GM12878 (cell line): ENCODE measurements at regions not wholly inside any gene's neighbourhood (a gene's known extent, or its start where the extent isn't known, plus 50 kb on each side); places are given as distances from the start of the nearest gene placed in this dataset.

Experiments
- ATAC-seq: fragments of 200-7000 bp; cut with Tn5 transposase; 3 replicates; pipeline ENCODE4 v1.9.1; 2020; ENCODE audit warnings: mild to moderate bottlenecking, moderate library complexity
- BruUV-seq: library from RNA; stranded (reverse); fragments of 400-500 nt; replicated peaks from 2 replicates; lab custom pipeline; 2021; lab: Mats Ljungman, UMichigan
- CTCF ChIA-PET: fragments of 300-600 bp; sonication (Branson Sonifier 250); formaldehyde crosslinking; extraction: SDS; loops from one replicate; lab custom pipeline; 2021; ENCODE audit warnings: inconsistent platforms; lab: Yijun Ruan, JAX
- POLR2A ChIA-PET: fragments of 350-600 bp; formaldehyde crosslinking; extraction: SDS; loops from one replicate; lab custom pipeline; 2021; ENCODE audit warnings: inconsistent platforms; lab: Charles Lee
- RAD21 ChIA-PET: fragments of 300-600 bp; sonication (Branson Sonifier 250); formaldehyde crosslinking; loops from one replicate; lab custom pipeline; 2023; ENCODE audit warnings: antibody characterized with exemption; ENCODE audit not compliant: unreplicated experiment; lab: Charles Lee
- SMC1A ChIA-PET: fragments of 300-600 bp; sonication (Branson Sonifier 250); formaldehyde crosslinking; loops from one replicate; lab custom pipeline; 2023; ENCODE audit not compliant: unreplicated experiment, uncharacterized antibody; lab: Charles Lee
- DNase-seq: peaks from one replicate; pipeline ENCODE4 v3.0.0-alpha.2; 2011; ENCODE audit warnings: low read depth, low spot score
- FAIRE-seq: peaks from 3 replicates; lab custom pipeline; 2011; peaks lifted over from hg19 to GRCh38; lab: Jason Lieb, UNC
- H2AFZ ChIP-seq: 2 replicates; pipeline ENCODE4 v1.6.0; 2011; ENCODE audit warnings: low read depth, low read length, control low read depth; ENCODE audit not compliant: control insufficient read depth
- H3K27ac ChIP-seq: 2 replicates; pipeline ENCODE4 v1.5.1; 2011; ENCODE audit warnings: control low read depth; ENCODE audit not compliant: control insufficient read depth, insufficient read depth
- H3K27me3 ChIP-seq, 2 experiments: replicated peaks in 1 of 2; 2 replicates each; pipeline versions ENCODE4 v1.6.0 to v1.6.1; 2011; ENCODE audit warnings: low read length in 1 of 2; ENCODE audit not compliant: control insufficient read depth in 2 of 2, insufficient read depth in 2 of 2
- H3K36me3 ChIP-seq, 2 experiments: 2 replicates each; pipeline ENCODE4 v1.5.1; 2011; ENCODE audit warnings: low read length in 1 of 2; ENCODE audit not compliant: control insufficient read depth in 2 of 2, insufficient read depth in 2 of 2
- H3K4me1 ChIP-seq: 2 replicates; pipeline ENCODE4 v1.6.1; 2011; ENCODE audit warnings: mild to moderate bottlenecking, low read length, moderate library complexity, mixed read lengths; ENCODE audit not compliant: control insufficient read depth, insufficient read depth
- H3K4me2 ChIP-seq: 2 replicates; pipeline ENCODE4 v1.6.0; 2011; ENCODE audit warnings: control low read depth; ENCODE audit not compliant: control insufficient read depth, insufficient read depth
- H3K4me3 ChIP-seq: fragments of 200-600 bp; sonication (generic); 2 replicates; pipeline ENCODE4 v1.5.1; 2016
- H3K79me2 ChIP-seq: 2 replicates; pipeline ENCODE4 v1.6.0; 2011; ENCODE audit warnings: low read length; ENCODE audit not compliant: control insufficient read depth, insufficient read depth
- H3K9ac ChIP-seq: 2 replicates; pipeline ENCODE4 v1.8.0; 2011; ENCODE audit warnings: low read length, control low read depth, mixed read lengths; ENCODE audit not compliant: control insufficient read depth, insufficient read depth
- H3K9me3 ChIP-seq: replicated peaks from 3 replicates; pipeline ENCODE4 v1.5.1; 2011; ENCODE audit warnings: mild to moderate bottlenecking, low read length; ENCODE audit not compliant: control insufficient read depth, insufficient read depth
- H4K20me1 ChIP-seq: 2 replicates; pipeline ENCODE4 v1.6.0; 2011; ENCODE audit not compliant: control insufficient read depth, insufficient read depth
- BCLAF1 ChIP-seq: fragments of 450-650 bp; IDR thresholded peaks from 2 replicates; pipeline ENCODE4 v1.6.1; 2017; ENCODE audit warnings: antibody characterized with exemption, mild to moderate bottlenecking, moderate library complexity
- FOS ChIP-seq: IDR thresholded peaks from 3 replicates; pipeline ENCODE4 v1.6.1; 2011; ENCODE audit warnings: borderline replicate concordance; ENCODE audit not compliant: insufficient read length; ENCODE audit errors: extremely low read depth
- HCFC1 ChIP-seq: fragments of 150-350 bp; IDR thresholded peaks from 2 replicates; pipeline ENCODE4 v1.6.1; 2014; ENCODE audit warnings: low read length
- HDAC2 ChIP-seq: fragments of 200-600 bp; sonication (generic); IDR thresholded peaks from 2 replicates; pipeline ENCODE4 v1.6.1; 2017
- LARP7 ChIP-seq: fragments of 450-650 bp; IDR thresholded peaks from 2 replicates; pipeline ENCODE4 v1.6.1; 2017; ENCODE audit warnings: mild to moderate bottlenecking
- MAX ChIP-seq: IDR thresholded peaks from 2 replicates; pipeline ENCODE4 v1.6.1; 2012; ENCODE audit warnings: low read depth, low read length, improper control_type of control experiment
- MTA2 ChIP-seq: fragments of 450-650 bp; IDR thresholded peaks from 2 replicates; pipeline ENCODE4 v1.6.1; 2016; ENCODE audit warnings: low read depth, mild to moderate bottlenecking, moderate library complexity
- SIX5 ChIP-seq: IDR thresholded peaks from 2 replicates; pipeline ENCODE4 v1.6.1; 2011; ENCODE audit warnings: mild to moderate bottlenecking, low read depth, low read length, moderate library complexity; ENCODE audit not compliant: severe bottlenecking
- SP1 ChIP-seq: IDR thresholded peaks from one replicate; pipeline ENCODE4 v1.6.1; 2011; ENCODE audit warnings: low read depth, low read length
- SREBF2 ChIP-seq: IDR thresholded peaks from 2 replicates; pipeline ENCODE4 v1.6.1; 2012; ENCODE audit warnings: mild to moderate bottlenecking, low read length
- TBL1XR1 ChIP-seq: IDR thresholded peaks from 2 replicates; pipeline ENCODE4 v1.6.1; 2012; ENCODE audit warnings: low read depth, low read length, improper control_type of control experiment
- YY1 ChIP-seq: IDR thresholded peaks from 2 replicates; pipeline ENCODE4 v1.6.1; 2011; ENCODE audit warnings: low read depth, mild to moderate bottlenecking, low read length
- ZNF217 ChIP-seq: fragments of 450-650 bp; IDR thresholded peaks from 2 replicates; pipeline ENCODE4 v1.6.1; 2017; ENCODE audit warnings: antibody characterized with exemption, mild to moderate bottlenecking
- WGBS: methylation state at CpG from one replicate; pipeline ENCODE4 v1.1.6; 2016; ENCODE audit warnings: low lambda C conversion rate; ENCODE audit not compliant: insufficient replicate concordance, insufficient coverage; ENCODE audit errors: missing lambda C conversion rate; 5-methylcytosine and 5-hydroxymethylcytosine counted together
- in situ Hi-C: fragments of 300-500 bp; cut with MboI; formaldehyde crosslinking; loops from 9 replicates; pipeline ENCODE4 v1.14.3; 2018; ENCODE audit warnings: mixed read lengths
- intact Hi-C: fragments of 100-400 bp; cut with micrococcal nuclease; formaldehyde crosslinking; loops from one replicate; pipeline ENCODE4 v1.14.2; 2022; ENCODE audit not compliant: unreplicated experiment
- TF ChIP-seq, protein P1 (sequence below): fragments of 450-650 bp; formaldehyde crosslinking; IDR thresholded peaks from 2 replicates; pipeline ENCODE4 v1.4.0; 2022; ENCODE audit warnings: mild to moderate bottlenecking, moderate library complexity

GRCh38 chr6:131431718-131432117, 141.3 kb upstream of the ARG1 start:
- FAIRE-seq = no peak
- no peaks in the 10 kb centered on the region for H3K9me3 ChIP-seq
- ChIA-PET CTCF (no interaction called here), SMC1A (interaction anchor here (1.3 to 1.6 kb wide), 2 partner anchors 8 to 59 kb away, joined by 3 to 6 read pairs; no protein-coding TSS in a partner anchor), POLR2A (no interaction called here), RAD21 (no interaction called here)
- no peaks in the 10 kb centered on the region for H3K27me3 ChIP-seq
- intact Hi-C loops = no loop called here
- no peak overlapping the region for H3K9ac ChIP-seq
- DNase-seq = no peak
- H3K4me2 ChIP-seq = no peak overlapping the region
- in situ Hi-C loops = no loop called here
- H3K4me1 ChIP-seq = no peaks in the 10 kb centered on the region
- no peak overlapping the region for H2AFZ ChIP-seq
- no peak overlapping the region for H3K27ac ChIP-seq
- H3K79me2 ChIP-seq = no peaks in the 10 kb centered on the region
- no peak overlapping the region for H3K4me3 ChIP-seq
- BruUV-seq = no TSS peak
- TF ChIP-seq FOS (no peak), BCLAF1 (no peak), TBL1XR1 (no peak), SP1 (no peak), SREBF2 (no peak)
- H4K20me1 ChIP-seq = no peaks in the 10 kb centered on the region
- no peaks in the 10 kb centered on the region for H3K36me3 ChIP-seq
- no peak for ATAC-seq
- WGBS = 17% methylated on average over 2 of the region's 2 CpGs

DNA sequence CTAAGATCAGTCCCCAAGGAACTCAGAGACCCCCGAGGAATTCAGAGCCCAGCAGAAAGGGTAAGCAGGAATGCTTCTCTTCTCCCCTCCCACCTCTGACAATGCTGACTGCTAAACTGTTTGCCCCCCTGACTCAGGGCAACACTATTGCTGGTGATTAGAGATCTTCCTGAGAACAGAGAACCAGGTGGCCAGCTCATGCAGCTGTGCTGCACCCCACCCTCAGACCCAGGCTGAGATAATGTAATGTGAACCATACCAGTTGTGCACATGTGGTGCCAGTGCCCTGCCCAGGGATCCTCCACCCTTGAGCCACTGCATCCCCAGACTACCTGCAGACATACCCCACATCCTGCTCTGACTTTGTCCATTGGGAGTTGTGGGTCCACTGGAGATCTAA, 139.1 kb upstream of the ARG1 start:
- FAIRE-seq (no peak), DNase-seq (no peak), ATAC-seq (no peak)
- ChIA-PET SMC1A (no interaction called here), POLR2A (no interaction called here), CTCF (no interaction called here), RAD21 (no interaction called here)
- Histone ChIP-seq H3K36me3 (no peaks in the 10 kb centered on the region), H3K9me3 (no peaks in the 10 kb centered on the region), H3K4me3 (no peak overlapping the region), H3K27me3 (no peaks in the 10 kb centered on the region), H3K4me1 (no peaks in the 10 kb centered on the region), H3K4me2 (no peak overlapping the region), H3K27ac (no peak overlapping the region), H3K79me2 (no peaks in the 10 kb centered on the region), H3K9ac (no peak overlapping the region), H4K20me1 (no peaks in the 10 kb centered on the region), H2AFZ (no peak overlapping the region)
- intact Hi-C loops = no loop called here
- 0% methylated on average over 1 of the region's 1 CpG for WGBS
- in situ Hi-C loops = no loop called here
- BruUV-seq = no TSS peak
- TF ChIP-seq SIX5 = no peak
- TF ChIP-seq MAX = no peak
- no peak for TF ChIP-seq ZNF217
- no peak for TF ChIP-seq MTA2
- TF ChIP-seq, protein P1, sequence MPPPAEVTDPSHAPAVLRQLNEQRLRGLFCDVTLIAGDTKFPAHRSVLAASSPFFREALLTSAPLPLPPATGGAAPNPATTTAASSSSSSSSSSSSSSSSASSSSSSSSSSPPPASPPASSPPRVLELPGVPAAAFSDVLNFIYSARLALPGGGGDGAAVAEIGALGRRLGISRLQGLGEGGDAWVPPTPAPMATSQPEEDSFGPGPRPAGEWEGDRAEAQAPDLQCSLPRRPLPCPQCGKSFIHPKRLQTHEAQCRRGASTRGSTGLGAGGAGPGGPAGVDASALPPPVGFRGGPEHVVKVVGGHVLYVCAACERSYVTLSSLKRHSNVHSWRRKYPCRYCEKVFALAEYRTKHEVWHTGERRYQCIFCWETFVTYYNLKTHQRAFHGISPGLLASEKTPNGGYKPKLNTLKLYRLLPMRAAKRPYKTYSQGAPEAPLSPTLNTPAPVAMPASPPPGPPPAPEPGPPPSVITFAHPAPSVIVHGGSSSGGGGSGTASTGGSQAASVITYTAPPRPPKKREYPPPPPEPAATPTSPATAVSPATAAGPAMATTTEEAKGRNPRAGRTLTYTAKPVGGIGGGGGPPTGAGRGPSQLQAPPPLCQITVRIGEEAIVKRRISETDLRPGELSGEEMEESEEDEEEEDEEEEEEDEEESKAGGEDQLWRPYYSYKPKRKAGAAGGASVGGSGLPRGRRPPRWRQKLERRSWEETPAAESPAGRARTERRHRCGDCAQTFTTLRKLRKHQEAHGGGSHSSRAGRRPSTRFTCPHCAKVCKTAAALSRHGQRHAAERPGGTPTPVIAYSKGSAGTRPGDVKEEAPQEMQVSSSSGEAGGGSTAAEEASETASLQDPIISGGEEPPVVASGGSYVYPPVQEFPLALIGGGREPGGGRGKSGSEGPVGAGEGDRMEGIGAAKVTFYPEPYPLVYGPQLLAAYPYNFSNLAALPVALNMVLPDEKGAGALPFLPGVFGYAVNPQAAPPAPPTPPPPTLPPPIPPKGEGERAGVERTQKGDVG (CRISPR knock-in tag) = no peak
- no peak for TF ChIP-seq LARP7
- TF ChIP-seq HCFC1 = no peak
- no peak for TF ChIP-seq YY1
- TF ChIP-seq TBL1XR1 = no peak
- no peak for TF ChIP-seq HDAC2
